ENCODE measurements at regions not wholly inside any gene's neighbourhood (a gene's known extent, or its start where the extent isn't known, plus 50 kb on each side); places are given as distances from the start of the nearest gene placed in this dataset.

- Histone ChIP-seq H2BK5ac (ENCODE audit: insufficient read length, low read length) (no peak overlapping the region), H4K5ac (ENCODE audit: insufficient read length, low read depth, low read length) (no peak overlapping the region), H3K4me1 (ENCODE audit: insufficient read depth, low read length) (no peaks in the 10 kb centered on the region), H3K56ac (ENCODE audit: insufficient read length, low read depth, low read length) (no peak overlapping the region), H3K79me1 (ENCODE audit: insufficient read depth, low read depth, low read length, poor library complexity, severe bottlenecking) (no peaks in the 10 kb centered on the region), H4K91ac (ENCODE audit: insufficient read length, low read depth, low read length) (no peak overlapping the region), H4K20me1 (ENCODE audit: control insufficient read depth, insufficient read depth, insufficient read length) (no peaks in the 10 kb centered on the region), H2BK15ac (ENCODE audit: low read depth, low read length) (no peak overlapping the region), H3K4ac (ENCODE audit: low read depth, low read length) (no peak overlapping the region), H3K4me2 (ENCODE audit: insufficient read depth, insufficient read length, low read length) (no peak overlapping the region), H3K23ac (ENCODE audit: insufficient read length, low read depth, low read length) (no peak overlapping the region), H3T11ph (ENCODE audit: low read length) (no peak overlapping the region), H3K9me3 (ENCODE audit: control insufficient read depth, low read depth, low read length) (peaks cover 52% of the 10 kb centered on the region), H3K9ac (ENCODE audit: extremely low read depth, insufficient read length, low read length) (no peak overlapping the region), H2BK20ac (ENCODE audit: low read depth, low read length, poor library complexity, severe bottlenecking) (no peak overlapping the region), H2BK12ac (ENCODE audit: insufficient read length, low read depth, low read length) (no peak overlapping the region), H2AK5ac (ENCODE audit: insufficient read length, low read length) (no peak overlapping the region), H3K23me2 (ENCODE audit: insufficient read length, low read depth, low read length, poor library complexity, severe bottlenecking) (no peaks in the 10 kb centered on the region), H3K27me3 (ENCODE audit: insufficient read depth, low read length) (no peaks in the 10 kb centered on the region), H2BK120ac (ENCODE audit: low read depth, low read length, poor library complexity, severe bottlenecking) (no peak overlapping the region), H2AFZ (ENCODE audit: low read length) (no peak overlapping the region), H3K79me2 (ENCODE audit: insufficient read depth, low read length) (no peaks in the 10 kb centered on the region), H3K18ac (ENCODE audit: insufficient read length, low read depth, low read length) (no peak overlapping the region), H4K8ac (replicated peaks; ENCODE audit: insufficient read length, low read depth, low read length) (no peak overlapping the region), H3K27ac (ENCODE audit: insufficient read length, low read depth, low read length) (no peak overlapping the region), H3K14ac (ENCODE audit: insufficient read depth, low read length) (no peak overlapping the region)
- DNase-seq, result no peak
- Mint-ChIP-seq H3K27me3 (ENCODE audit: low read depth) (peaks cover 5% of the 10 kb centered on the region), H3K4me3 (no peak overlapping the region), H3K36me3 (ENCODE audit: insufficient read depth in 1 of 3, low read depth in 3 of 3) (peaks cover 26 to 32% (median 26%) of the 10 kb centered on the region in 3 experiments), H3K4me1 (no peaks in the 10 kb centered on the region), H3K9me3 (peaks cover 50 to 53% of the 10 kb centered on the region in 2 experiments), H3K27ac (no peak overlapping the region)
- no peak for TF ChIP-seq CTCF (conservative IDR thresholded peaks at IDR 0.05)
- no CpG with 5 or more reads among the region's 21 CpGs for WGBS (ENCODE audit: extremely low coverage, insufficient read length, low lambda C conversion rate)
Measured at GRCh38 chr1:125064481-125064880, 3879.7 kb downstream of the SRGAP2C start.

Data from H9 (cell line).